ENCODE measurements at regions not wholly inside any gene's neighbourhood (a gene's known extent, or its start where the extent isn't known, plus 50 kb on each side); places are given as distances from the start of the nearest gene placed in this dataset.

- intact Hi-C loops (cut with micrococcal nuclease): no loop called here
Measured at GRCh38 chr5:173781432-173781815, 106.7 kb upstream of the CPEB4 start.

DNA sequence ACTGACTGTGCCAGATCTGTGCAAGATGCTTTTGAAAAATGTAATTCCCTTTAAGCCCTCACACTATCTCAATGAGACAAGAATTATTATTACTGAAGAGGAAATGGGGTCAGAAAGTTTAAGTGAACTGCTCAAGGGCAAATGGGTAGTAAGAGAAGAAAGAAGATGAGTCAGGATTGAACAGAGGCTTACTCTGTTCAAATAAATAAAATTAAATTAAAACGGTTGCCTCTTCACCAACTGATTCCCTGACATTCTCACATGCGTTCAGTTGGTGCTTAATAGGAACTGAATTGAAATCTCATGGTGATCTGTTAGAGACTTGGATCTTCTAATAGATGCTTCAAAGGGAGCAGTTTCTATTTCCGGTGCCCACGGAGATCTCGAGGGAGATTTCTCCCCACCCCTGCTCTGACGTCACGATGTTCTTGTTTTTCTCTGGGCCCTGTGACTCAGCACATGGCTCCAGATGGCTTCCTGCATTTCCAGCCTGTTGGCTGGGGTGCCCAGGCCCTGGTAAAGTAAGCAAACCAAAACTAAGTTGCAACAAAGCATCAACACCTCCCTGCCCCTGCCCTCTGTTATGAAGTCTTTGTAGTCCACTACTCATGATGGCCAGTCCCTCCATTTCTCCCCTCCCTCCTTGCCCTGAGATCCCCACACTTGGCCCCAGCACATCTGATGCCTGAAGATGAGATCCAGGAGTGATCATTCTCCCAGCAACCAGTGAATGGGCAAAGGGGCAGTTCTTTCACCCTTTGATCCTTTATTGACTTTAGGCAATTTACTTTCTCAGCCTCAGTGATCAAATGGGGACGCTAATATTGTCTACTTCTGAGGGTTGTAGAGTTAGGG lies 106.1 kb upstream of the CPEB4 start:
- intact Hi-C loops (cut with micrococcal nuclease): loop anchor here (1.0 kb wide), 1 partner anchor 135 kb away; no protein-coding TSS in a partner anchor

DNA sequence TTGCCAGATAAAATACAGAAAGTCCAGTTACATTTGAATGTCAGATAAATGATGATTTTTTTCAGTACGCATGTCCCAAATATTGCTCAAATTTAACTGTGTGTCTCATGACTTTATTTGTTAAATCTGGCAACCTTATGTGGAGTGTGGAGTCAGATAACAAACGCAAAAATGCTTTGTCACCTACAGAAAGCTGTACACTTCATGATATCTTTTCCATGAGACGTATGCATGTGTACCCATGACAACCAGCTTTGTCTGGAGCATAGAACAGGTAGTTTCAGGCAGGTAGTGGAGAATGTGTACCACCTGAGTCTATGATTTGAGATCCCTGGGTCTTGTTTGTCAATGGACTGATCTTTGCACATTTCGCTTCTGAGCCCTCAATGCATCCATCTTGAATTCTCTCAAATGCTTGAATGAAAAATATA lies 105.5 kb upstream of the CPEB4 start:
- intact Hi-C loops (cut with micrococcal nuclease): loop anchor here (1.0 kb wide), 1 partner anchor 135 kb away; no protein-coding TSS in a partner anchor

- intact Hi-C loops (cut with micrococcal nuclease): no loop called here
Measured at GRCh38 chr5:173783371-173783770, 104.8 kb upstream of the CPEB4 start.

- intact Hi-C loops (cut with micrococcal nuclease): no loop called here
Measured at GRCh38 chr5:173785400-173785799, 102.7 kb upstream of the CPEB4 start.

DNA sequence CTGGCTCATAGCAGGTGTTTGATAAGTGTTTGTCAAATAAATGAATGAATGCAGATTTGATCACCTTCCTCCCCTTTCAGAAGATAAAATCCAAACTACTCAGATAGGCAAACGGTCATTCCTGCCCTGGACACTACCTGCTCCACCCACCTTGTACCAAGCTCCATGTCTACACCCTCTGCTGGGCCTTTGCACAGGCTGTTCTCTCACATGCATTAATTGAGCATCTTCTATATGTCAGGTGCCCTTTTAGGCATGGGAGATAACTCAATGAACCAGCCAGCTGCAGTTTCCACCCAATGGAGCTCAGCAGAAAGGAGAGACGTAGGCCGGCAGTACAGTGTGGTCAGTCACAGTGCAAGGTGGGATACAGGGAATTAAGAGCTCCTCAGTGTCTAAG lies 102.3 kb upstream of the CPEB4 start:
- intact Hi-C loops (cut with micrococcal nuclease): no loop called here

- intact Hi-C loops (cut with micrococcal nuclease): no loop called here
Measured at GRCh38 chr5:173786286-173787187, 101.6 kb upstream of the CPEB4 start.

GRCh38 chr5:173789031-173789920 lies 98.9 kb upstream of the CPEB4 start:
- intact Hi-C loops (cut with micrococcal nuclease): no loop called here

GRCh38 chr5:173790177-173790719 lies 97.9 kb upstream of the CPEB4 start:
- intact Hi-C loops (cut with micrococcal nuclease): no loop called here

- intact Hi-C loops (cut with micrococcal nuclease): no loop called here
Measured at GRCh38 chr5:173790836-173791546, 97.2 kb upstream of the CPEB4 start.

- intact Hi-C loops (cut with micrococcal nuclease): no loop called here
Measured at GRCh38 chr5:173791878-173792277, 96.3 kb upstream of the CPEB4 start.

DNA sequence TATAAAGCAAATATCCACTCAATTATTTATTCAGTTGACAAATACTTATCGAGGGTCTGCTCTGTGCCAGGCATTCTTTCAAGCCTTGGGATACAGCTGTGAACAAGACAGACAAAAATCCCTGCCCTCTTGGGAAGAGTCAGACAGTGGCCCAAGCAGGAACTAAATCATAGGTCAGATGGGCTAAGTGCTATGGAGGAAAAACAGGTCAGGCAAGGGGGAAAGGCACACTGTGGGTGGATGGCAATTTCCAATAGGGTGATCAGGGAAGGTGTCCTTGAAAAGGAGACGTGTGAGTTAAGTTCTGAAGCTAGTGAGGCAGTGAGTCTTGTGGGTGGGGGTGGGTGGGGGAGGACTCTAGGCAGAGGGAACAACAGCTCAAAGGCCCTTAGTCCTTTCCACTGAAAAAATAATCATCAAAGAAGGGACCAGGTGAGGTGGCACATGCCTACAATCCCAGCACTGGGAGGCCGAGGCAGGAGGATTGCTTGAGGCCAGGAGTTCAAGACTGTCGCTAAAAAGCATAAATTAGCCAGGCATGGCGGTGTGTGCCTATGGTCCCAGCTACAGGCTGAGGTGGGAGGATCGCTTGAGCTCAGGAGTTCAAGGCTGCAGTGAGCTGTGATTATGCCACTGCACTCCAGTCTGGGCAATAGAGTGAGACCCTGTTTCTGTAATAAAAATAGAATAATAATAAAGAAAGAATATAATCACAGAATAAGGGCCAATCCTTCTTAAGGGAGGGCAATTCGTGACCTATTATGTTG lies 95.2 kb upstream of the CPEB4 start:
- intact Hi-C loops (cut with micrococcal nuclease): no loop called here

GRCh38 chr5:173793648-173794548 lies 94.3 kb upstream of the CPEB4 start:
- intact Hi-C loops (cut with micrococcal nuclease): no loop called here

DNA sequence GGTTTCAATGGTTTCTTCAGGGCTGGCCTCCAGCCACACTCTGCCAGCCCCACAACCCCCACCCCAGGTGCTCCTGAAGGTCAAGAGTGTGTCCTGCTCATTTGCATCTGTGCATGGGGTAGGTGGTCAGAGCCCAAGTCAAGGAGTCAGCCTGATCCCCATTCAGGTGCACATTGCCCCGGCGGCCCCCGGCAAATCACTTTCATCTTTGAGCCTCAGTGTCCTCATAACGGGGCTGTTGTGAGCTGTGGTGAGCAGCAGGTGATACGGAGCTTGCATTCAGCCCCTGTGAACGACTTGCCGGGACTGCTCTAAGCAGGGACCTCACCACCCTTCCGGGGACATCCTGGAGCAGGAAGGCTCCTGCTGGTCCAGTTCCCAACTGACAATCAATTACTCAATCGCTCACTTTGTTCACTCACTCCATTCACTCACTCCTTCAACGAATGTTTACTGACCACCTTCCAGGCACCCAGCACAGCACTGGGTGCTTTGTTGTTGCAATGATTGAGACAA lies 93.2 kb upstream of the CPEB4 start:
- intact Hi-C loops (cut with micrococcal nuclease): no loop called here

DNA sequence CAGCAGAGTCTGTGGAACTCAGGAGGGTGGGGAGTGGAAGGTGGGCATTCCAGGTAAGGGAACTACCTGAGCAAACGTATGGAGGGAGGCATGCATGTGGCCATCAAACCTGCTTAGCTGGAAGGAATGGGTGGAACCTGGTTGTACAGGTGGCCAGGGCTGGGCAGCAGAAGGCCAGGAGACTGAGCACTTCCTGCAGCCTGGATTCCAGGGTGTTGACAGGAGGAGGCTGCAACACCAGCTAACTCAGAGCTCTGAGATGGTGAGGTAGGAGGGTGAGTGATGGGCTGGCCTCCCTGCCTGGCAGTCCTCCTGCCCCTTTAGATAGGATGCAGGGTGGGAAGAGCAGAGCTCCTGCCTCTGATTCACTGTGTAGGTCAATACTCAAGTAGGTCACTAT lies 92.5 kb upstream of the CPEB4 start:
- intact Hi-C loops (cut with micrococcal nuclease): no loop called here

DNA sequence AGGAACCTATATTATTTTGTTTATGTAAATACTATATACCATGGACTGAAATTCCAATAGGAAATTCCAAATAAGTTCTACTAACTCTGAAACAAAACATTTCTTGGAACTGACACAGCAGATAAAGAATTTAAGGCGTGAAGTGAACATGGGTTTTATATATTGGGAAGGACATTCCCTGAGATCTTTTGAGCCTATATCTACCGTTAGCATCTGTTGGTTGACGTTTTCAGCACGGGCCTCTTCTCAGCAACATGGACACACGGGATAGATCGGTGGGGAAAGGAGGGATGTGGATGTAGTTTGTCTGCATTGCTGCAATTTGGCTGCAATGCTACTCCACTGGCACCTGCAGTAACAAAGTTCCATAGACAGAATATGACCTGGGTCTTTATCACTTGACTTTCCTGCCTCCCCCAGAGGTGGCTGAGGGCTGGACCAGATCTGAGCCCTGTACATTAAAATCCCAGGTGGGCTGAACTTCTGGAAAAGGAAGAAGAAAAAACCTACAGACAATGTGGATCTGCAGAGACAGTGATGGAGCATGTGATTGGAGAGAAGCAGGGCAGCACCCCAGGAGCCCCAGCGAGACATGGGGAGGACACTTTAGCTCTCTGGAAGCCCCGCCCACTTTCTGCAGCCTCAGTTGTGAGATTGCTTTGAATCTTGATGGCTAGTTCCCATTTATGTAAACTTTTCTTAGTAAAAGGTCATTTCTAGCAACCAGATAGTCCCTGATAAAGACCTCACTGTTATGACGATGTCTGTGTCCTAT lies 91.2 kb upstream of the CPEB4 start:
- intact Hi-C loops (cut with micrococcal nuclease): no loop called here

DNA sequence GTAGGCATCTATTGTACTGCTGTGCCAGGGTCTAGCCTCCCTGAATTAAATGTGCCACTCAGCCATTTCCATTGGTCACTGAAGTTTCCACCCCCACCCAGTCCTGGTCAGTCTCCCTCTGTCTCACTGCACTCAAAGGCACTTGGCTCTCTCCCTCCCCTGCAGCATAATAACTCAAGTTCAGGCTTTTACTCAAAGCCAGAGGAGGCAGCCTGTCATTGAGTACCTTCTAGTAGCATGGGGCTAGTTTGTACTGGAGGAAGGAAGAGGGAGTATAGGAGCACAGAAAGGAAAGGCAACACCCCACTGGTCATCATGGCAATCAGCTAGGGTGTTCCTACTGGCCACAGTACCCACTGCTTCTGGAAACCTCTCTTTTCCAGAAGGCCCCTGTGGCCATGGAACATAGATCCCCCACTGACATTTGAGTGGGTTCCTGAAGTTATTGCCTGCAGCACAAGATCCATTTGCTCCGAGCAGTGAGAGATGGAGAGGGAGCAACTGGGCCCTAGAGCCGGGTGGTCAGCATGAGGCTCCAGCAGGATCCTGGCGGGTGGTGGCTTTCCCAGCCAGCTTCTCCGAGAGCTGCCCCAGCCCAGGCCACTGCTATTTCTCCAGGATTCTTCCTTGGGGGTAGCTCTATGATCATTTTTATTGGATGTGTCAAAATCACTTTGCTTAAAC lies 89.9 kb upstream of the CPEB4 start:
- intact Hi-C loops (cut with micrococcal nuclease): no loop called here
